ENCODE measurements at regions not wholly inside any gene's neighbourhood (a gene's known extent, or its start where the extent isn't known, plus 50 kb on each side); places are given as distances from the start of the nearest gene placed in this dataset.

DNA sequence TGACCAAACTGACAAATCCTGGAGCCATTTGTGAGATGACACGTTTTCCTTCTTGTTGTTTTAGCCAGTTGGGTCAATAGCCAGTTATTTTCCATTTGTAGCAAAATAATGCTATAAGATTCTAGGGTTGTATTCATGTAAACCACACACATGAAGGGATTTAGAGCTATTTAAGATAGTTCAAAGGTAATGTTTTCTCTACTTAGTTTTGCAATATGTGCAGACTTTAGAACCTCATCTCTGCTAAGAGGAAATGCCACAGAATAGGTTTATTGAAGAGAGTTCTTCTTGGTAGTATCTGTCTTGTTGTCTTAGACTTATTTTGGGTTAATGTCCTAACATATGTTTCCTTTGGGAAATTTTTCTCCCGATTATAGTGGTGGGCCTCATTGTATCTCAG, 213.5 kb upstream of the RIMS1 start:
- no peak overlapping the region for H3K27ac Mint-ChIP-seq
- H4K20me1 ChIP-seq (ENCODE audit: insufficient read depth, low read length): no peaks in the 10 kb centered on the region
- no peak overlapping the region for H2AFZ ChIP-seq (ENCODE audit: insufficient read depth, low read depth, low read length, poor library complexity, severe bottlenecking)
- no peaks in the 10 kb centered on the region for H3K4me1 Mint-ChIP-seq
- DNase-seq: no peak
- H3K27me3 ChIP-seq (ENCODE audit: control insufficient read depth in 2 of 2, insufficient read depth in 2 of 2, low read length in 2 of 2): no peaks in the 10 kb centered on the region
- WGBS (ENCODE audit: insufficient coverage): no CpG with 5 or more reads among the region's 2 CpGs
- TF ChIP-seq CTCF (IDR thresholded peaks at IDR 0.05): no peak
- no peak overlapping the region for H3K4me3 ChIP-seq (replicated peaks in 1 of 3; ENCODE audit: low read depth in 2 of 3, low read length in 3 of 3)
- no peaks in the 10 kb centered on the region for H3K9me3 ChIP-seq (replicated peaks in 1 of 2; ENCODE audit: control insufficient read depth in 1 of 2, insufficient read depth in 1 of 2, low read length in 2 of 2)
- no peak overlapping the region for H3K4me2 ChIP-seq (replicated peaks; ENCODE audit: extremely low read depth, low read length, poor library complexity, severe bottlenecking)
- H3K36me3 ChIP-seq (replicated peaks in 1 of 2; ENCODE audit: control insufficient read depth in 1 of 2, insufficient read depth in 2 of 2, low read length in 2 of 2): no peaks in the 10 kb centered on the region
- no peaks in the 10 kb centered on the region for H3K27me3 Mint-ChIP-seq (ENCODE audit: low read depth in 3 of 3)
- H3K79me2 ChIP-seq (ENCODE audit: insufficient read depth, low read length): no peaks in the 10 kb centered on the region
- H3K4me1 ChIP-seq (ENCODE audit: control insufficient read depth in 1 of 2, insufficient read depth in 2 of 2, low read length in 2 of 2): no peaks in the 10 kb centered on the region
- no peak overlapping the region for H3K27ac ChIP-seq (ENCODE audit: low read depth in 1 of 2, low read length in 2 of 2)
- H3K36me3 Mint-ChIP-seq: no peaks in the 10 kb centered on the region
- no peak overlapping the region for H3K4me3 Mint-ChIP-seq
- no peaks in the 10 kb centered on the region for H3K9me3 Mint-ChIP-seq
- intact Hi-C loops (cut with micrococcal nuclease): no loop called here
- no peak overlapping the region for H3K9ac ChIP-seq (ENCODE audit: insufficient read depth, low read length, poor library complexity, severe bottlenecking)

- intact Hi-C loops (cut with micrococcal nuclease): no loop called here
- Histone ChIP-seq H3K36me3 (replicated peaks in 1 of 2; ENCODE audit: control insufficient read depth in 1 of 2, insufficient read depth in 2 of 2, low read length in 2 of 2) (no peaks in the 10 kb centered on the region), H3K4me1 (ENCODE audit: control insufficient read depth in 1 of 2, insufficient read depth in 2 of 2, low read length in 2 of 2) (no peaks in the 10 kb centered on the region), H3K27ac (ENCODE audit: low read depth in 1 of 2, low read length in 2 of 2) (no peak overlapping the region), H3K9me3 (replicated peaks in 1 of 2; ENCODE audit: control insufficient read depth in 1 of 2, insufficient read depth in 1 of 2, low read length in 2 of 2) (no peaks in the 10 kb centered on the region), H4K20me1 (ENCODE audit: insufficient read depth, low read length) (no peaks in the 10 kb centered on the region), H3K27me3 (ENCODE audit: control insufficient read depth in 2 of 2, insufficient read depth in 2 of 2, low read length in 2 of 2) (no peaks in the 10 kb centered on the region), H3K4me2 (replicated peaks; ENCODE audit: extremely low read depth, low read length, poor library complexity, severe bottlenecking) (no peak overlapping the region), H2AFZ (ENCODE audit: insufficient read depth, low read depth, low read length, poor library complexity, severe bottlenecking) (no peak overlapping the region), H3K4me3 (replicated peaks in 1 of 3; ENCODE audit: low read depth in 2 of 3, low read length in 3 of 3) (no peak overlapping the region), H3K9ac (ENCODE audit: insufficient read depth, low read length, poor library complexity, severe bottlenecking) (no peak overlapping the region), H3K79me2 (ENCODE audit: insufficient read depth, low read length) (no peaks in the 10 kb centered on the region)
- Mint-ChIP-seq H3K4me3 (no peak overlapping the region), H3K27ac (no peak overlapping the region), H3K4me1 (no peaks in the 10 kb centered on the region), H3K9me3 (peaks cover 0 to 3% (median 0%) of the 10 kb centered on the region in 7 donors), H3K27me3 (ENCODE audit: low read depth in 3 of 3) (no peaks in the 10 kb centered on the region), H3K36me3 (no peaks in the 10 kb centered on the region)
- TF ChIP-seq CTCF (IDR thresholded peaks at IDR 0.05): no peak
- no peak for DNase-seq
- no CpG with 5 or more reads among the region's 1 CpG for WGBS (ENCODE audit: insufficient coverage)
Measured at GRCh38 chr6:71675386-71675785, 211.0 kb upstream of the RIMS1 start.

All from CD14-positive monocyte (primary cell).